GM12874 (cell line): ENCODE measurements at regions not wholly inside any gene's neighbourhood (a gene's known extent, or its start where the extent isn't known, plus 50 kb on each side); places are given as distances from the start of the nearest gene placed in this dataset.

Source experiments
- TF ChIP-seq, protein P1 (sequence below): IDR thresholded peaks from 2 replicates; pipeline ENCODE4 v1.5.1; 2011; ENCODE audit warnings: low read depth, mild to moderate bottlenecking, control low read depth, low read length, moderate library complexity; ENCODE audit not compliant: insufficient read depth

DNA sequence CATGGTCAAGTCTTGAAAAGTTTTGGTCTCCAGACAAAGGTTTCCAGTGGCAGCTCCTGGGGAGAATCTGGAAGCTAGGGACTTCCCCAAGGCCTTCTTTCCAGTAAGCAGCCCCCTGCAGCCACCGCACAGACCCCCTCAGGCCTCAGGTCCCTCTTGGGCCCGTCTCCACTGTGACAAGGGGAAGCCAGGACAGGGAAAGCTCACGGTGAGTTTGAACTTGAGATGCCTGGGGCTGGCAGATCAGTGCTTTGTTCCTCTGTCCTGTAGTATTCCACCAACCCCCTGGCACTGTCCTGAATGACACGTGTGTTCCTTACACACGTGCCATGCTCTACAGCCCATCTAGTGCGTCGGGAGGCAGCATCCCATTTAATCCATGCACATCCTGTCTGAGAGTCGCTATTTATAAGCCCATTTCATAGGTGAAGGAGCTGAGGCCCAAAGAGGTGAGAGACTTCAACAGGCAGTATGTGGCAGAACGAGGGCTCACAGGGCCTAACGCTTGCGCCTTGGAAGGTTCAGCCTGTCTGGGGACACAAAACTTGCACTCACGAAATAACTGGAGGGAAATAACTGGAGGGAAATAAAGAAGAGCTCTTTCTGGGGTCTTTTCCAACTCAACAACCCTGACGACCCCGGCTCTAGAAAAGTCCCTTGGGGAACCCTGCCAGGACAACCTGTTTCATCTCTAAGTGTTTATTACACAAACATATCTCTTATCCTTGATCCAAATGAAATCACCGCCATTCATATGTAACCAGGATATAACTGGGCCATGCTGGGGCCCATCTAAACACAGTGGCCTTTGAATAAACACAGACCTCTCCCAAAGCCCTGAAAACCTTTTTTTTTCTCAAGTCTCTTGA lies 123.0 kb downstream of the BANF2 start:
- TF ChIP-seq, protein P1, sequence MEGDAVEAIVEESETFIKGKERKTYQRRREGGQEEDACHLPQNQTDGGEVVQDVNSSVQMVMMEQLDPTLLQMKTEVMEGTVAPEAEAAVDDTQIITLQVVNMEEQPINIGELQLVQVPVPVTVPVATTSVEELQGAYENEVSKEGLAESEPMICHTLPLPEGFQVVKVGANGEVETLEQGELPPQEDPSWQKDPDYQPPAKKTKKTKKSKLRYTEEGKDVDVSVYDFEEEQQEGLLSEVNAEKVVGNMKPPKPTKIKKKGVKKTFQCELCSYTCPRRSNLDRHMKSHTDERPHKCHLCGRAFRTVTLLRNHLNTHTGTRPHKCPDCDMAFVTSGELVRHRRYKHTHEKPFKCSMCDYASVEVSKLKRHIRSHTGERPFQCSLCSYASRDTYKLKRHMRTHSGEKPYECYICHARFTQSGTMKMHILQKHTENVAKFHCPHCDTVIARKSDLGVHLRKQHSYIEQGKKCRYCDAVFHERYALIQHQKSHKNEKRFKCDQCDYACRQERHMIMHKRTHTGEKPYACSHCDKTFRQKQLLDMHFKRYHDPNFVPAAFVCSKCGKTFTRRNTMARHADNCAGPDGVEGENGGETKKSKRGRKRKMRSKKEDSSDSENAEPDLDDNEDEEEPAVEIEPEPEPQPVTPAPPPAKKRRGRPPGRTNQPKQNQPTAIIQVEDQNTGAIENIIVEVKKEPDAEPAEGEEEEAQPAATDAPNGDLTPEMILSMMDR = no peak

DNA sequence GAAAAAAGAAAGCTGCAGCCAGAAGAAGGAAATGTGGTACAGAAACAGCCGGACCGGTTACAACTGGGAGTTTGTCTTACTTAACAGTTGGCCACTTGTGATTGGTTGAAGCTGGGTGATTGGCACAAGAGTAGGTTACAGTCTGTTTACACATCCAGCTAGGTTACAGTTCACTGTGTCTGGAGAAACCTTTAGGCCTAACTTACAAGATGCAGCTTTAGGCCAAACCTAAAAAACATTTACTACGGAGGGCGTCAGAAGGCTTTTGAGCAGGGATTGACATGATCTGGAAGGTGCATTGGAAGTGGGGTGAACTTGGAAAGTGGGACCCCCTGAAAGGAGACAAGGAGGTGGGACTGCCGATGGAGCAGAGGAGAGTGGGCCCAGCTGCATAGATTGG lies 122.3 kb downstream of the BANF2 start:
- TF ChIP-seq, protein P1 = no peak

DNA sequence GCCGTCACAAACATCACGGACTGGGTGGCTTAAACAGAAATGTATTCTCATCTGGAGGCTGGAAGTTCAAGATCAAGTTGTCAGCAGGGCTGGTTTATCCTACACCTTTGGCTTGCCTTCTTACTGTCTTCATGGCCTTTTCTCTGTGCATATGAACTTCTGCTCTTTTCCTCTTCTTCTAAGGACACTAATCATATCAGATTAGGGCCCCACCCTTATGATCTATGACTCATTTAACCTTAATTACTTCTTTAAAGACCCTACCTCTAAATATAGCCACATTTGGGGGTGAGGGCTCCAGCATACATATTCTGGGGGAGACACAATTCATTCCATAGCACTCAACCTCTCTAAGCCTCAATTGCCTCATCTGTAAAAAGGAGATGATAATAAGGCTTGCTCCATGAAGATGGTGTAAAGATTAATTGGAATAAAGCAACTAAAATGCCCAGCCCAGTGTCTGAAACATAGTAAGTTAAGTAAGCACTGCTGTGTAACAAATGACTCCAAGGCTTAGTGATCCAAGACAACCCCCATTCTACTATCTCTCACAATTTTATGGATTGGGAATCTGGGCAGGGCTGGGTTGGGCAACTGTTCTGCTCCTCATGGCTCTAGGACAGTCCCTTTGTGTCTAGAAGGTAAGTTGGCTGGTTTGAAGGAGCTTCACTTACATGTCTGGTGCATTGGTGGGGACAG lies 119.8 kb downstream of the BANF2 start:
- TF ChIP-seq, protein P1 = no peak

DNA sequence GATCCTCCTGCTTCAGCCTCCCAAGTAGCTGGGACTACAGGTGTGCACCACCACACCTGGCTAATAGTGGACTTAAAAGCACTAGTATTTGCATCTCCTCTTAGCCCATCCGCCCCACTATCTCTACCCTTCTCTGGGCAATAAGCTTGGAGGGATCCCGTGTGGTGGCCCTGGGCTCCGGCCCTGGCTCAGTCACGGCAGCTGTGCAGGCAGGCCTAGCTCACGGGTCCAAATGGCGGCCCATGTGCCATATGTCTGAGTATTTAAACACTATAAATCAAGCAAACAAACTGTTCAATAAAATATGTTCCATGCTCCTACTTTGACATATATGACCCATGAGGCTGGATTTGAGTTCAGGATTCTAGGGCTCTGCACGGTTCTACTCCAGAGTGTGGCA lies 118.4 kb downstream of the BANF2 start:
- TF ChIP-seq, protein P1 = no peak

DNA sequence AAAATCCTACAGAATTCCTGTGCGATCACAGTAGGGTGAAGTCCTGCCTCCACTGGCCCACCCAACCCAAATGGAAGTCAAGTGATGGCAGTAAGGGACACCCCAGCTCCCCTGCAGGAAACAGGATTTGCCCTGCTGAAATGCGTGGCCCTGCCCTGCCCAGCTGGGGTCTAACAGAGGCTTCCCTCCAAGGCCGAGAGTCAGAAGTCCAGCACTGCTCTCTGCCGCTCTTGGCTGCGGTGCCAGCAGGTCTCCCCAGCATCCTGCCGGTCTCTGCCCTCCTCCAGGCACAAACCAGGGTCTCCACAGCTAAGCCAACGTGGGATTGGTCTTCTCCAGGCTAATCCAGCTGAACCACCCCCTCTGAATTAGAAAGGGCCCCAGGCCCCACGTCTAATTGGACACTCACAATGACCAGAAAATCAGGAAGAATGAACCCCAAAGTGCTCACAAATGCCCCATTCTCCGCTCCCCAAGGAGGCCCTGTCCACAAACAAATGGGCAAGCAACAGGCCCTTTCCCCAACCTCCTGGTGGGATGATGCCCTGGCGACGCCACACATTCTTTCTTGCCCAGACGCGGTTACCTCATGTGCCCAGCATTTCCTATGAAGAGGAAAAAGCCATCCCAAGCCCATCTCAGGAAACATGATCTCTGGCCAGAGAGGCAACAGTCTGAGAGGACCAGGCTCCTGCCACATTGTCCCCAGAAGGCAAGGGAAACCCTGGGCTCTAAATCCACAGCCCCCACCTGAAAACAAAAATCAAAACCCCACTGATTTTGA lies 117.2 kb downstream of the BANF2 start:
- TF ChIP-seq, protein P1 = no peak

DNA sequence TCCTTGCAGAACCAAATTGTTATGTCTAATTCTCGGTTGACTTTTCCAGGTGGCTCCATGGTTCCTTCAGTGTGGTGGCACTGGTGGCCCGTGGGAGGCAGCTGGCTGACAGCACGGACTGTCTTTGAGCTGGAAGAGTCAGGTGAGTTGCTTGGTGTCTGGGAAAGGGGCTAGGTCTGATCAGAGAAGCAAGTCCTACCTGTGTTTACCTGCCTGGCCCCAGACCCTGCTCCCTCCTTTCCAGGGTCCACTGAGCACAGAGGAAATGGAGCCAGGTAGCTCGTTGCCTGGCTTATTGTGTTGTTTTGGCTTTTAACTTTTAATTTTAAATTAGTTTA lies 111.8 kb downstream of the BANF2 start:
- TF ChIP-seq, protein P1 = no peak
